Endodermal cell (in vitro differentiated cells): ENCODE measurements at regions not wholly inside any gene's neighbourhood (a gene's known extent, or its start where the extent isn't known, plus 50 kb on each side); places are given as distances from the start of the nearest gene placed in this dataset.

Experiments
- DNase-seq: peaks from one replicate; pipeline ENCODE4 v3.0.0-alpha.2; 2017
- H3K27ac ChIP-seq: 2 replicates; pipeline ENCODE4 v1.5.1; 2013; ENCODE audit warnings: mild to moderate bottlenecking, low read depth, low read length, moderate library complexity
- H3K27me3 ChIP-seq: 2 replicates; pipeline ENCODE4 v1.6.1; 2013; ENCODE audit warnings: mild to moderate bottlenecking, low read length, moderate library complexity; ENCODE audit not compliant: insufficient read depth, control insufficient read depth, poor library complexity, severe bottlenecking
- H3K36me3 ChIP-seq: 2 replicates; pipeline ENCODE4 v1.7.0; 2013; ENCODE audit warnings: mild to moderate bottlenecking, low read length, moderate library complexity; ENCODE audit not compliant: control insufficient read depth, insufficient read depth
- H3K4me1 ChIP-seq: one replicate; pipeline ENCODE4 v1.7.0; 2013; ENCODE audit warnings: low read length; ENCODE audit not compliant: control insufficient read depth, insufficient read depth
- H3K4me3 ChIP-seq: 2 replicates; pipeline ENCODE4 v1.5.1; 2013; ENCODE audit warnings: mild to moderate bottlenecking, low read length, moderate library complexity
- H3K9ac ChIP-seq: 2 replicates; pipeline ENCODE4 v1.6.1; 2013; ENCODE audit warnings: mild to moderate bottlenecking, low read length, moderate library complexity; ENCODE audit not compliant: poor library complexity, severe bottlenecking; ENCODE audit errors: extremely low read depth
- H3K9me3 ChIP-seq: 2 replicates; pipeline ENCODE4 v1.6.1; 2013; ENCODE audit warnings: mild to moderate bottlenecking, low read length, moderate library complexity; ENCODE audit not compliant: control insufficient read depth
- H3K27ac Mint-ChIP-seq: 2 replicates; pipeline ENCODE4 v1.8.0; 2020; ENCODE audit warnings: mixed read lengths
- H3K27me3 Mint-ChIP-seq: 2 replicates; pipeline ENCODE4 v1.8.0; 2021; ENCODE audit warnings: mild to moderate bottlenecking, mixed read lengths; ENCODE audit not compliant: insufficient read depth
- H3K36me3 Mint-ChIP-seq: 2 replicates; pipeline ENCODE4 v1.8.0; 2020; ENCODE audit warnings: low read depth, mixed read lengths
- H3K4me1 Mint-ChIP-seq: 2 replicates; pipeline ENCODE4 v1.8.0; 2020; ENCODE audit warnings: mixed read lengths
- H3K4me3 Mint-ChIP-seq: 2 replicates; pipeline ENCODE4 v1.8.0; 2020; ENCODE audit warnings: mild to moderate bottlenecking, moderate library complexity, mixed read lengths
- H3K9me3 Mint-ChIP-seq: 2 replicates; pipeline ENCODE4 v1.8.0; 2020; ENCODE audit warnings: mild to moderate bottlenecking, mixed read lengths
- WGBS, 2 experiments: methylation state at CpG; one replicate each; pipeline versions ENCODE4 v1.1.5 to v1.1.7; 2013; ENCODE audit warnings: missing lambda C conversion rate in 2 of 2, mixed read lengths in 1 of 2; ENCODE audit not compliant: insufficient coverage in 1 of 2, insufficient read length in 1 of 2; 5-methylcytosine and 5-hydroxymethylcytosine counted together
- TF ChIP-seq, protein P1 (sequence below): fragments of 200-600 bp; sonication (generic); conservative IDR thresholded peaks from 2 replicates; pipeline ENCODE4 v1.5.0; 2021; ENCODE audit warnings: antibody characterized with exemption, mild to moderate bottlenecking

DNA sequence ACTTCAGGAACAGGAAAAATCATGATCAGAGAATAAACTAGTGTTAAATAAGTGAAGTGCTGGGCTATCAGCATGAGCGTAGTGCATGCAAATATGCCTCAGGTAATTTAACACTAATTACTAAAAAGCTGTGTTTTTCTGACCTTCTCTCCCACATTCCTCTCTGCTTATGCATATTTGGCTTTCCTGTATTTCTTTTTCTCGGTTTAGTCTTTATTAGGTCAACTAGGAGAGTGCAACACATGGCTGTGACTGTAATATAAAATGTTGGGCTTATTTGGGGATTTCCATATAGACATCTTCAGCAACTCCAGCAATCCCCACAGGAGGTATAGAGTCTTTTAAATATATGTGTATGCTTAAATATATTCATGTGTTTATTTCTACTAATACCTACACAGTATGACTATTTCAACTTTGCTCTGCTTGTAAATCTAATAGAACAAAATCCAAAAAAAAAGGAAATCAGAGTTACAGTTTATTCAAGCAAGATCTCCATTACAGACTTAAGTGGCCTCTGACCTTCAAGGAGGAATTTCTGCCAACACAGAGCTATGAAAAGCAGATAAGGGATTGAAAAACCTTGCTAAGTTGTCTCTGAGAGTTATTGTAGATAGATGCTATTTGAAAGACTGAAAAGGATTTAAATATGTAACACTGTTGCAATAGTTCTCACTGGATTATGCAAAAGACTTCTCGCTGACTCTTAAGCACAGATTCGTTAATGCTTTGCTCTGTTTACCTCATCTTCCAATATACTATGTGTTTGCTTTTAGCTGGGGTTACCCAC lies 359.5 kb upstream of the RGPD4 start:
- no peak overlapping the region for H3K4me3 ChIP-seq
- Mint-ChIP-seq H3K27me3 (peaks cover 8% of the 10 kb centered on the region), H3K9me3 (peaks cover 9% of the 10 kb centered on the region), H3K4me3 (no peak overlapping the region), H3K27ac (no peak overlapping the region), H3K4me1 (peaks cover 8% of the 10 kb centered on the region), H3K36me3 (no peaks in the 10 kb centered on the region)
- 80 to 89% methylated on average over 3 to 4 of the region's 4 CpGs for WGBS, 2 experiments
- no peak overlapping the region for H3K27ac ChIP-seq
- H3K4me1 ChIP-seq: no peaks in the 10 kb centered on the region
- no peaks in the 10 kb centered on the region for H3K36me3 ChIP-seq
- H3K9me3 ChIP-seq: peaks cover 14% of the 10 kb centered on the region
- TF ChIP-seq, protein P1, sequence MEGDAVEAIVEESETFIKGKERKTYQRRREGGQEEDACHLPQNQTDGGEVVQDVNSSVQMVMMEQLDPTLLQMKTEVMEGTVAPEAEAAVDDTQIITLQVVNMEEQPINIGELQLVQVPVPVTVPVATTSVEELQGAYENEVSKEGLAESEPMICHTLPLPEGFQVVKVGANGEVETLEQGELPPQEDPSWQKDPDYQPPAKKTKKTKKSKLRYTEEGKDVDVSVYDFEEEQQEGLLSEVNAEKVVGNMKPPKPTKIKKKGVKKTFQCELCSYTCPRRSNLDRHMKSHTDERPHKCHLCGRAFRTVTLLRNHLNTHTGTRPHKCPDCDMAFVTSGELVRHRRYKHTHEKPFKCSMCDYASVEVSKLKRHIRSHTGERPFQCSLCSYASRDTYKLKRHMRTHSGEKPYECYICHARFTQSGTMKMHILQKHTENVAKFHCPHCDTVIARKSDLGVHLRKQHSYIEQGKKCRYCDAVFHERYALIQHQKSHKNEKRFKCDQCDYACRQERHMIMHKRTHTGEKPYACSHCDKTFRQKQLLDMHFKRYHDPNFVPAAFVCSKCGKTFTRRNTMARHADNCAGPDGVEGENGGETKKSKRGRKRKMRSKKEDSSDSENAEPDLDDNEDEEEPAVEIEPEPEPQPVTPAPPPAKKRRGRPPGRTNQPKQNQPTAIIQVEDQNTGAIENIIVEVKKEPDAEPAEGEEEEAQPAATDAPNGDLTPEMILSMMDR: no peak
- H3K27me3 ChIP-seq: no peaks in the 10 kb centered on the region
- no peak for DNase-seq
- no peak overlapping the region for H3K9ac ChIP-seq

DNA sequence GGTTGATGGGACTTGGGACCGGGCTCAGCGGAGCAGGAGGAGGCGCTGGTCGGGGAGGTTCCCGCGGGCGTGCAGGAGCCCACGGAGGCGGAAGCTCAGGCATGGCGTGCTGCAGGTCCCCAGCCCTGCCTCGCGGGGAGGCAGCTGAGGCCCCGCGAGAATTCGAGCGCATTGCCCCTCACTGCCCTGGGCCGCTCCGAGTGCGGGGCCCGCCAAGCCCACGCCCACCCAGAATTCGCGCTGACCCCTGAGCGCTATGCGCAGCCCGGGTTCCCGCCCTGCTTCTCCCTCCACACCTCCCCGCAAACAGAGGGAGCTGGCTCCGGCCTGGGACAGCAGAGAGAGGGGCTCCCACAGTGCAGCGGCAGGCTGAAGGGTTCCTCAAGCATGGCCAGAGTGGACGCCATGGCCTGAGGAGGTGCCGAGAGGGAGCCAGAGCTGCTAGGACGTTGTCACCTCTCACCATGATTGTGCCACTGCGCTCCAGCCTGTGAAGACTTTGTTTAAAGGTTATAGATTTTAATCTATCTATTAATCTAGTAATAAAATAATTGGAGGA lies 357.2 kb upstream of the RGPD4 start:
- no peak overlapping the region for H3K9ac ChIP-seq
- DNase-seq: no peak
- no peaks in the 10 kb centered on the region for H3K36me3 ChIP-seq
- Mint-ChIP-seq H3K36me3 (peaks cover 1% of the 10 kb centered on the region), H3K4me3 (no peak overlapping the region), H3K27me3 (peaks cover 8% of the 10 kb centered on the region), H3K4me1 (peaks cover 8% of the 10 kb centered on the region), H3K9me3 (peaks cover 13% of the 10 kb centered on the region), H3K27ac (no peak overlapping the region)
- H3K27ac ChIP-seq: no peak overlapping the region
- no peaks in the 10 kb centered on the region for H3K27me3 ChIP-seq
- H3K4me1 ChIP-seq: no peaks in the 10 kb centered on the region
- 95 to 100% methylated on average over 6 to 33 of the region's 34 CpGs for WGBS, 2 experiments
- H3K4me3 ChIP-seq: no peak overlapping the region
- TF ChIP-seq, protein P1: no peak
- H3K9me3 ChIP-seq: peaks cover 22% of the 10 kb centered on the region

DNA sequence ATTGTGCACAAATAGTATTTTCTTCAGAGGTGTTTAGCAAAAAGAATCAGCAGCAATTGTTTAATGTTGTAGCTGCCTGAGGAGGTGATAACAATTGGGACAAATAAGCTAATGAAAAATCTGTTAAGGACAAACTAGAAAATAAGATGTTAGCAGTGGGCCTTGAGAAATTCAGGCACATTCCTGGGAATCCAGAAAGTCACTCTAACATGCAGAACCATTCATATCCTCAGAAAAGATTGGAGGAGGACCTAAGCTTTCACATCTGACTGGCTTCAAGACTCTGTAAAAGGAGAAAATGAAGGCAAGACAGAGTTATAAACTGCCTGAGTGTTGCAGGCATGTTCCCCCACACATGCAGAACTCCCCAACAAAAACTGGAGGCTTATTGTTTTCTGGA lies 353.5 kb upstream of the RGPD4 start:
- DNase-seq: no peak
- Histone ChIP-seq H3K9me3 (peaks cover 33% of the 10 kb centered on the region), H3K27me3 (no peaks in the 10 kb centered on the region), H3K4me3 (no peak overlapping the region), H3K36me3 (no peaks in the 10 kb centered on the region), H3K4me1 (no peaks in the 10 kb centered on the region), H3K27ac (no peak overlapping the region), H3K9ac (no peak overlapping the region)
- TF ChIP-seq, protein P1: no peak
- no peak overlapping the region for H3K4me3 Mint-ChIP-seq
- H3K27me3 Mint-ChIP-seq: peaks cover 3% of the 10 kb centered on the region
- peaks cover 28% of the 10 kb centered on the region for H3K9me3 Mint-ChIP-seq
- H3K27ac Mint-ChIP-seq: no peak overlapping the region
- H3K4me1 Mint-ChIP-seq: no peaks in the 10 kb centered on the region
- peaks cover 1% of the 10 kb centered on the region for H3K36me3 Mint-ChIP-seq
